Kidney (tissue), 13 donors: ENCODE measurements at regions not wholly inside any gene's neighbourhood (a gene's known extent, or its start where the extent isn't known, plus 50 kb on each side); places are given as distances from the start of the nearest gene placed in this dataset.

Experiments used
- DNase-seq, 5 donors: peaks; one replicate each; pipeline ENCODE4 v3.0.0-alpha.2; 2013 to 2020
- FAIRE-seq: peaks from 2 replicates; lab custom pipeline; 2012; peaks lifted over from hg19 to GRCh38; lab: Jason Lieb, UNC
- H3K27ac ChIP-seq, 2 donors: one replicate each; pipeline ENCODE4 v1.7.0; 2013; ENCODE audit warnings: low read depth in 2 of 2, low read length in 2 of 2, inconsistent platforms in 1 of 2
- H3K27me3 ChIP-seq: one replicate; pipeline ENCODE4 v1.7.1; 2013; ENCODE audit warnings: low read length, inconsistent platforms; ENCODE audit not compliant: control insufficient read depth, insufficient read depth
- H3K36me3 ChIP-seq, 3 donors: one replicate each; pipeline versions ENCODE4 v1.7.0 to v1.7.1; 2013; ENCODE audit warnings: low read length in 3 of 3, control low read depth in 1 of 3, inconsistent platforms in 1 of 3; ENCODE audit not compliant: insufficient read depth in 3 of 3, control insufficient read depth in 2 of 3
- H3K4me1 ChIP-seq, 3 donors: one replicate each; pipeline versions ENCODE4 v1.7.0 to v1.7.1; 2013; ENCODE audit warnings: low read length in 3 of 3, inconsistent platforms in 1 of 3, low read depth in 1 of 3; ENCODE audit not compliant: control insufficient read depth in 2 of 3, insufficient read depth in 2 of 3
- H3K4me3 ChIP-seq, 3 donors: one replicate each; pipeline versions ENCODE4 v1.7.0 to v1.8.1; 2013; ENCODE audit warnings: low read length in 3 of 3, control low read depth in 1 of 3, inconsistent platforms in 1 of 3
- H3K9ac ChIP-seq, 3 donors: one replicate each; pipeline versions ENCODE4 v1.7.0 to v1.7.1; 2013; ENCODE audit warnings: low read length in 3 of 3, control low read depth in 1 of 3, inconsistent platforms in 1 of 3
- H3K9me3 ChIP-seq, 3 donors: one replicate each; pipeline versions ENCODE4 v1.7.0 to v1.7.1; 2013; ENCODE audit warnings: low read length in 3 of 3, control low read depth in 1 of 3, inconsistent platforms in 1 of 3; ENCODE audit not compliant: control insufficient read depth in 2 of 3, insufficient read depth in 1 of 3
- CTCF ChIP-seq: IDR thresholded peaks from 3 replicates; pipeline ENCODE4 v1.5.1; 2012; ENCODE audit warnings: mild to moderate bottlenecking, moderate library complexity, borderline replicate concordance; ENCODE audit not compliant: insufficient read depth; ENCODE audit errors: extremely low read depth
- intact Hi-C: fragments of 100-400 bp; cut with DNase I; formaldehyde crosslinking; loops from one replicate; pipeline ENCODE4 v1.11.1; 2022
- donor health status: control.
- donor health status: control.
- donor health status: control.
- donor health status: control.
- donor health status: control.
- donor health status: DM: yes; HTN: yes; CAD: no.
- donor health status: Normal renal cell carcinoma (clear cell type).

GRCh38 chr6:14946753-14947152 lies 299.1 kb upstream of the JARID2 start:
- Histone ChIP-seq H3K27ac (no peak overlapping the region), H3K9ac (no peak overlapping the region), H3K36me3 (no peaks in the 10 kb centered on the region), H3K4me1 (no peaks in the 10 kb centered on the region), H3K4me3 (no peak overlapping the region), H3K27me3 (no peaks in the 10 kb centered on the region), H3K9me3 (no peaks in the 10 kb centered on the region)
- DNase-seq (no peak), FAIRE-seq (no peak)
- intact Hi-C loops, result no loop called here
- no peak for TF ChIP-seq CTCF

DNA sequence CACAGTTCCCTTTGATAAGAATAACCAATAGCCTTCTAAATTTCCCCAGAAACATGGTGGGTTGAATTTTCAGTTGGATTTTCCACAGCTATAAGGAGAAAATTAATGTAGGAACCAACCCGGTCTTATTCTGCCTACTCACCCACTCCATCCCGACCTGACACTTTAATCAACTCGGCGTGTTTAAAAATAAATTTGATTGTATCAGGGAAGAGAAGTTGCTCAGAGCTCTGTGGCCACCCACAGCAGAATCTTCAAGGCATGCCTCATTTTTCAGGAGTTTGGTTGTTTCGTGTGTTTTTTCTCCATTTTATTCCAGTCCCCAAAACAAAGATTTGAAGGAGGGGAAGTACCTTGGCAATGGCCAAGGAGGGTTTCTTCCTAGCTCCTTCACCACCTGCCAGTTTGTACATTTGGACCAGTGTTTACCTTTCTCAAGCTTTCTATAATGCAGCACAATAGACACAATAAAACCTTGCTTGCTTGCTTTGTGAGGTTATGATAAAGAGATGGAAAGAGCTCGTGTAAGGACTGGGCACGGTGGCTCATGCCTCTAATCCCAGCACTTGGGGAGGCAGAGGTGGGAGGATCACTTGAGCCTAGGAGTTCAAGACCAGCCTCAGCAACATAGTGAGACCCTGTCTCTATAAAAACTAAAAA lies 297.2 kb upstream of the JARID2 start:
- intact Hi-C loops, result no loop called here
- TF ChIP-seq CTCF, result no peak
- Histone ChIP-seq H3K4me3 (no peak overlapping the region), H3K36me3 (no peaks in the 10 kb centered on the region), H3K9ac (no peak overlapping the region), H3K4me1 (no peaks in the 10 kb centered on the region), H3K27ac (no peak overlapping the region), H3K27me3 (no peaks in the 10 kb centered on the region), H3K9me3 (no peaks in the 10 kb centered on the region)
- FAIRE-seq, result no peak
- DNase-seq, result no peak

GRCh38 chr6:14950103-14950969 lies 295.5 kb upstream of the JARID2 start:
- Histone ChIP-seq H3K9ac (no peak overlapping the region), H3K27ac (no peak overlapping the region), H3K4me3 (no peak overlapping the region), H3K9me3 (peaks cover 0 to 2% (median 0%) of the 10 kb centered on the region in 3 donors), H3K4me1 (no peaks in the 10 kb centered on the region), H3K27me3 (no peaks in the 10 kb centered on the region), H3K36me3 (no peaks in the 10 kb centered on the region)
- intact Hi-C loops, result no loop called here
- no peak for DNase-seq
- no peak for TF ChIP-seq CTCF
- no peak for FAIRE-seq
